ENCODE measurements at regions not wholly inside any gene's neighbourhood (a gene's known extent, or its start where the extent isn't known, plus 50 kb on each side); places are given as distances from the start of the nearest gene placed in this dataset.

DNA sequence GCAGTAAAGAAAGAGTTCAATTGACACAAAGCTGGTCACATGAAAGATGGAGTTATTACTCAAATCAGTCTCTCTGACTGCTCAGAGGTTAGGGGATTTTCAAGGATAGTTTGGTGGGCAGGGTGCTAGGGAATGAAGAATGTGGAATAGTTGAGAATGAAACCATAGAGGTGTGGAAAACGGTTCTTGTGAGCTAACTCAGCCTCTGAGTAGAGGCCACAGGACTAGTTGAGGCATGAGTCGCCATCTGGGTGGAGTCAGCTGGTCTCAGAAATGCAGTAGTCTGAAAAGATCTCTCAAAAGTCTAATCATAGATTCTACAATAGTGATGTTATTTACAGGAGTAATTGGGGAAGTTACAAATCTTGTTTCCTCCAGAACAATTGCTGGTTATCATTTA lies 178.9 kb upstream of the SPEF2 start:
- no peak overlapping the region for H3K4me3 ChIP-seq (ENCODE audit: low read depth, low read length)
- no peak for DNase-seq (ENCODE audit: low read depth)
- TF ChIP-seq, protein P1, sequence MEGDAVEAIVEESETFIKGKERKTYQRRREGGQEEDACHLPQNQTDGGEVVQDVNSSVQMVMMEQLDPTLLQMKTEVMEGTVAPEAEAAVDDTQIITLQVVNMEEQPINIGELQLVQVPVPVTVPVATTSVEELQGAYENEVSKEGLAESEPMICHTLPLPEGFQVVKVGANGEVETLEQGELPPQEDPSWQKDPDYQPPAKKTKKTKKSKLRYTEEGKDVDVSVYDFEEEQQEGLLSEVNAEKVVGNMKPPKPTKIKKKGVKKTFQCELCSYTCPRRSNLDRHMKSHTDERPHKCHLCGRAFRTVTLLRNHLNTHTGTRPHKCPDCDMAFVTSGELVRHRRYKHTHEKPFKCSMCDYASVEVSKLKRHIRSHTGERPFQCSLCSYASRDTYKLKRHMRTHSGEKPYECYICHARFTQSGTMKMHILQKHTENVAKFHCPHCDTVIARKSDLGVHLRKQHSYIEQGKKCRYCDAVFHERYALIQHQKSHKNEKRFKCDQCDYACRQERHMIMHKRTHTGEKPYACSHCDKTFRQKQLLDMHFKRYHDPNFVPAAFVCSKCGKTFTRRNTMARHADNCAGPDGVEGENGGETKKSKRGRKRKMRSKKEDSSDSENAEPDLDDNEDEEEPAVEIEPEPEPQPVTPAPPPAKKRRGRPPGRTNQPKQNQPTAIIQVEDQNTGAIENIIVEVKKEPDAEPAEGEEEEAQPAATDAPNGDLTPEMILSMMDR (IDR thresholded peaks at IDR 0.05; ENCODE audit: low read depth, low read length, missing control alignments) = no peak

DNA sequence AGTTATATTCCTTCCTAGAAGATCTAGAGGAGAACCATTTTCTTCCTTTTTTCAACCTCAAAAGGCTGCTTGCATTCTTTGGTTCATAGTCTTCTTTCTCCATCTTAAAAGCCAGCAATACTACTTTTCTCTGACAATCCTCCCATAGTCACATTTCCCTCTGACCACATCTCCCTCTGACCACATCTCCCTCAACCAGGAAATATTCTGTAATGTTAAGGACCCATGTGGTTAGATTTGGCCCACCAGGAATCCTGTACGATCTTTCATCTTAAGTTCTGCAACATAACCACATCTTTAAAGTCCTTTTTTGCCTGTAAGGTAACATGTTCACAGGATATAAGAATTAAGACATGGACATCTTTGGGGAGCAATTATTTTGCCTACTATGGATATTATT lies 179.4 kb upstream of the SPEF2 start:
- H3K4me3 ChIP-seq (ENCODE audit: low read depth, low read length) = no peak overlapping the region
- DNase-seq (ENCODE audit: low read depth) = no peak
- TF ChIP-seq, protein P1 (IDR thresholded peaks at IDR 0.05; ENCODE audit: low read depth, low read length, missing control alignments) = no peak

DNA sequence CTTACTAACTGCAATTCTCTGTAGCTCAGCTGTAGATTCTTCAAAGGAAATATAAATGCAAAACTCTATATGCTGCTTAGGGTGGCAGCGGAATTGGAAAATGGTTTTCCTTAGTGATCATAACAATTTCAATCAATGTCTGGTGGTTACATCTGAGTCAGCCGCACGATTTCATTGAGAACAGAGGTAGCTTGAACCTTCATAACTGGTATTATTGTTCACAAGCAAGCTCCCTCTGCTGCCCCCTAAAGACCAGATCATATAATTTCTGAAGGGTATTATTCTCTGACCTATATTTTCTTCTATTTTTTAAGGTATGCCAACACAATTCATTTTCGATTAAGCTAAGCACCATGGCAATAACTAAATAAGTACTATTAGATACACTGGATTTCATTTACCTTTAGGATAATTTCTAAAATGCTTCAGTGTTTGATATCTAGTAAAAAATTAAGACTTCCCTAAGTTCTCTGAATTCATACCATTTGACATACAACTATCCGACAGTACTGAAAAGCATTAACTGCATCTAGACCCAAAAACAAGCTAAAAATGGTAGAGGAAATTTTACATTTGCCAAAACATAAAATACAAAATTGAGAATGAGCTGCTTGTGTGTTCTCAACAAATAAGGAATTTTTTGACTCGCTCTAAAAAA lies 181.1 kb upstream of the SPEF2 start:
- H3K4me3 ChIP-seq (ENCODE audit: low read depth, low read length) = no peak overlapping the region
- TF ChIP-seq, protein P1 (IDR thresholded peaks at IDR 0.05; ENCODE audit: low read depth, low read length, missing control alignments) = peak; percentile 43
- no peak for DNase-seq (ENCODE audit: low read depth)

DNA sequence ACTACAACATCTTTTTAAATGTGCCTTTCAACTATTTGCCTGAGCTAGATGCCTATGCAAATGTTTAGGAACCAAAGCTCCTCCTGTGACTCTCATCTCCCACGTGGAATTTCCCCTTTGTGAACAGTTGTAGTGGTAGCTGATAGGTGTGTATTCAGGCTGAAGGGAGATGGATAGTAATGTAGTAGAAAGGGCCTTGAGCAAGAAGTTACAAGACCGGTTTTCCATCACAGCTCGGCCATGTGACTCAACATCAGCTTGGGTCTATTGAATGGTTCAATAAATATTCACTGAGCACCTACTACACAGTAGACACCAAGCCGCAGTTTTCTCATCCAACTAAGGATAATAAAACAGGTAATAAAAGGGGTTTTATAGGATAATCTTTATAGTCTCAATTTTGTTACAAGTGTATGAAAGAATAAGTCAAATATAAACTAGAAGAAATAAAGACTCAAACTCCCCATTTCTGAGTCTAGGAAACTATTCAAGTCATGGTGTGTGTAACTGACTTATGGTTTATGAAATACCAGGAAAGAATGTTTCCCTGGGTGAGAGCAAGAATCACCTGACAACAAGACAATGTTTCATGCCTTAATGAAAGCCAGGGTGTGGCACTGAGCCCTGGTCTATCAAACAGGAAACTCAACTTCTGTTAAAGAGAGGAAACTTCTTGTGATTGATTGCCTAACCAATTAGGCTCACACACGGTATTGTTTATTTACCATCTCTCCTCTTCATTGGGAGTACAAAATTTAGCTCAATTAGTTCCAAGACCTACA lies 187.1 kb upstream of the SPEF2 start:
- no peak for DNase-seq (ENCODE audit: low read depth)
- no peak overlapping the region for H3K4me3 ChIP-seq (ENCODE audit: low read depth, low read length)
- TF ChIP-seq, protein P1 (IDR thresholded peaks at IDR 0.05; ENCODE audit: low read depth, low read length, missing control alignments) = no peak

DNA sequence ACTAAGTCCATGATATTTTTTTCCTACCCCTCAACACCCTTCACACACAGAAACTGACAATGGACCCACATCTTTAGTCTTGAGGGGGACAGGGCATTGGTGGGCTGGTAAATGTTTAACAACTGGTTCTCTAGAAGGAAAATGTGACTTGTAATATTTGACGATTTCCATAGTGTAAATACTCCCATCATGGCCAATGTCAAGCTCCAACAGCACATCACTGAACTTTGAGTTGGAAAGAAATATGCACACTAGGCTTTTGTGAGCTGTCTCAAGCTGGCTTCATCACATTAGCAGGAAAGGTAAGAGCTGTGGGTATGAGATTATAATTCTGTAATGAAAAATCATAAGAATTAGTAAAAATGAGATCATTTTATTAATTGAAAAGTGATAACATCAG lies 189.9 kb upstream of the PRLR start:
- DNase-seq (ENCODE audit: low read depth) = no peak
- TF ChIP-seq, protein P1 (IDR thresholded peaks at IDR 0.05; ENCODE audit: low read depth, low read length, missing control alignments) = no peak
- H3K4me3 ChIP-seq (ENCODE audit: low read depth, low read length) = no peak overlapping the region

DNA sequence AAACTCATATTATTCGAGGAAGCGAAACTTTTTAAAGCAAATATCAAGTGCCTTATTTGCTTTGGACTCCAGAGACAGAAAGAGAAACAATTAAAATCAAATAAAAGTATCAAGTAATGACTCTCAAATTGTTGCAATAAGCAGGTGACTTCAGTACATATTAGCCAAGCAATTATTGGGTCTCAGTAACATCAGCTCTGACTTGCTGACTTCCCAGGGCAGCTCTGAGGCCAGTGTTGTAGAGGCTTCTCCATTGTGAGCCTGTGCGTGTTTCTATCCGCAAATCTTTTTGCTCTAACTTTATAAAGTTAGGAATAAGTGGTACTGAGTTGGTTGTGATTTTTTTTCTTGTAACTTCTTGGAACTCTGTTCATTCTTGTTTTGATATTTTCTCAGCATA lies 186.8 kb upstream of the PRLR start:
- no peak overlapping the region for H3K4me3 ChIP-seq (ENCODE audit: low read depth, low read length)
- DNase-seq (ENCODE audit: low read depth) = no peak
- TF ChIP-seq, protein P1 (IDR thresholded peaks at IDR 0.05; ENCODE audit: low read depth, low read length, missing control alignments) = no peak

Measured in GM12864 (cell line).